GM12878 (cell line): ENCODE measurements at regions not wholly inside any gene's neighbourhood (a gene's known extent, or its start where the extent isn't known, plus 50 kb on each side); places are given as distances from the start of the nearest gene placed in this dataset.

ENCODE experiments used
- ATAC-seq: fragments of 200-7000 bp; cut with Tn5 transposase; 3 replicates; pipeline ENCODE4 v1.9.1; 2020; ENCODE audit warnings: mild to moderate bottlenecking, moderate library complexity
- BruUV-seq: library from RNA; stranded (reverse); fragments of 400-500 nt; replicated peaks from 2 replicates; lab custom pipeline; 2021; lab: Mats Ljungman, UMichigan
- CTCF ChIA-PET: fragments of 300-600 bp; sonication (Branson Sonifier 250); formaldehyde crosslinking; extraction: SDS; loops from one replicate; lab custom pipeline; 2021; ENCODE audit warnings: inconsistent platforms; lab: Yijun Ruan, JAX
- POLR2A ChIA-PET: fragments of 350-600 bp; formaldehyde crosslinking; extraction: SDS; loops from one replicate; lab custom pipeline; 2021; ENCODE audit warnings: inconsistent platforms; lab: Charles Lee
- RAD21 ChIA-PET: fragments of 300-600 bp; sonication (Branson Sonifier 250); formaldehyde crosslinking; loops from one replicate; lab custom pipeline; 2023; ENCODE audit warnings: antibody characterized with exemption; ENCODE audit not compliant: unreplicated experiment; lab: Charles Lee
- SMC1A ChIA-PET: fragments of 300-600 bp; sonication (Branson Sonifier 250); formaldehyde crosslinking; loops from one replicate; lab custom pipeline; 2023; ENCODE audit not compliant: unreplicated experiment, uncharacterized antibody; lab: Charles Lee
- DNase-seq: peaks from one replicate; pipeline ENCODE4 v3.0.0-alpha.2; 2011; ENCODE audit warnings: low read depth, low spot score
- FAIRE-seq: peaks from 3 replicates; lab custom pipeline; 2011; peaks lifted over from hg19 to GRCh38; lab: Jason Lieb, UNC
- H2AFZ ChIP-seq: 2 replicates; pipeline ENCODE4 v1.6.0; 2011; ENCODE audit warnings: low read depth, low read length, control low read depth; ENCODE audit not compliant: control insufficient read depth
- H3K27ac ChIP-seq: 2 replicates; pipeline ENCODE4 v1.5.1; 2011; ENCODE audit warnings: control low read depth; ENCODE audit not compliant: control insufficient read depth, insufficient read depth
- H3K27me3 ChIP-seq, 2 experiments: replicated peaks in 1 of 2; 2 replicates each; pipeline versions ENCODE4 v1.6.0 to v1.6.1; 2011; ENCODE audit warnings: low read length in 1 of 2; ENCODE audit not compliant: control insufficient read depth in 2 of 2, insufficient read depth in 2 of 2
- H3K36me3 ChIP-seq, 2 experiments: 2 replicates each; pipeline ENCODE4 v1.5.1; 2011; ENCODE audit warnings: low read length in 1 of 2; ENCODE audit not compliant: control insufficient read depth in 2 of 2, insufficient read depth in 2 of 2
- H3K4me1 ChIP-seq: 2 replicates; pipeline ENCODE4 v1.6.1; 2011; ENCODE audit warnings: mild to moderate bottlenecking, low read length, moderate library complexity, mixed read lengths; ENCODE audit not compliant: control insufficient read depth, insufficient read depth
- H3K4me2 ChIP-seq: 2 replicates; pipeline ENCODE4 v1.6.0; 2011; ENCODE audit warnings: control low read depth; ENCODE audit not compliant: control insufficient read depth, insufficient read depth
- H3K4me3 ChIP-seq: fragments of 200-600 bp; sonication (generic); 2 replicates; pipeline ENCODE4 v1.5.1; 2016
- H3K79me2 ChIP-seq: 2 replicates; pipeline ENCODE4 v1.6.0; 2011; ENCODE audit warnings: low read length; ENCODE audit not compliant: control insufficient read depth, insufficient read depth
- H3K9ac ChIP-seq: 2 replicates; pipeline ENCODE4 v1.8.0; 2011; ENCODE audit warnings: low read length, control low read depth, mixed read lengths; ENCODE audit not compliant: control insufficient read depth, insufficient read depth
- H3K9me3 ChIP-seq: replicated peaks from 3 replicates; pipeline ENCODE4 v1.5.1; 2011; ENCODE audit warnings: mild to moderate bottlenecking, low read length; ENCODE audit not compliant: control insufficient read depth, insufficient read depth
- H4K20me1 ChIP-seq: 2 replicates; pipeline ENCODE4 v1.6.0; 2011; ENCODE audit not compliant: control insufficient read depth, insufficient read depth
- CREB1 ChIP-seq: IDR thresholded peaks from 2 replicates; pipeline ENCODE4 v1.6.1; 2012; ENCODE audit warnings: low read depth, mild to moderate bottlenecking, inconsistent platforms
- CREM ChIP-seq: IDR thresholded peaks from 2 replicates; pipeline ENCODE4 v1.6.1; 2014; ENCODE audit warnings: antibody characterized with exemption, low read depth
- EP300 ChIP-seq, 2 experiments: fragments of 150-350 bp in 1 of 2; IDR thresholded peaks; 2 replicates each; pipeline ENCODE4 v1.6.1; 2011 to 2012; ENCODE audit warnings: low read depth in 2 of 2, low read length in 2 of 2, borderline replicate concordance in 1 of 2, improper control_type of control experiment in 1 of 2, inconsistent platforms in 1 of 2; ENCODE audit not compliant: control insufficient read depth in 1 of 2
- IKZF1 ChIP-seq: fragments of 450-650 bp; conservative IDR thresholded peaks from 2 replicates; pipeline ENCODE4 v1.6.1; 2017; ENCODE audit warnings: antibody characterized with exemption, mild to moderate bottlenecking
- KAT2A ChIP-seq: conservative IDR thresholded peaks from 2 replicates; pipeline ENCODE4 v1.6.1; 2011; ENCODE audit warnings: low read depth, low read length; ENCODE audit not compliant: control insufficient read depth
- MEF2A ChIP-seq: IDR thresholded peaks from 2 replicates; pipeline ENCODE4 v1.6.1; 2011; ENCODE audit warnings: low read depth, mild to moderate bottlenecking, low read length, moderate library complexity; ENCODE audit not compliant: insufficient read depth
- MTA2 ChIP-seq: fragments of 450-650 bp; IDR thresholded peaks from 2 replicates; pipeline ENCODE4 v1.6.1; 2016; ENCODE audit warnings: low read depth, mild to moderate bottlenecking, moderate library complexity
- MTA3 ChIP-seq: IDR thresholded peaks from 2 replicates; pipeline ENCODE4 v1.6.1; 2012; ENCODE audit warnings: low read length, inconsistent platforms, borderline replicate concordance
- MYC ChIP-seq: IDR thresholded peaks from 2 replicates; pipeline ENCODE4 v1.6.1; 2011; ENCODE audit warnings: mild to moderate bottlenecking, low read length, moderate library complexity, inconsistent platforms; ENCODE audit not compliant: insufficient read depth, insufficient replicate concordance, insufficient read length, severe bottlenecking
- NBN ChIP-seq: fragments of 450-650 bp; IDR thresholded peaks from 2 replicates; pipeline ENCODE4 v1.6.1; 2016
- POLR2AphosphoS2 ChIP-seq: IDR thresholded peaks from 2 replicates; pipeline ENCODE4 v1.6.1; 2011; ENCODE audit warnings: low read depth, mild to moderate bottlenecking, low read length, improper control_type of control experiment, moderate library complexity
- RUNX3 ChIP-seq: IDR thresholded peaks from 2 replicates; pipeline ENCODE4 v1.6.1; 2012; ENCODE audit warnings: low read length, inconsistent platforms
- SMARCA5 ChIP-seq: fragments of 450-650 bp; IDR thresholded peaks from 2 replicates; pipeline ENCODE4 v1.6.1; 2017; ENCODE audit warnings: mild to moderate bottlenecking
- SPI1 ChIP-seq: IDR thresholded peaks from 2 replicates; pipeline ENCODE4 v1.6.1; 2011; ENCODE audit warnings: low read depth, mild to moderate bottlenecking, low read length, moderate library complexity, borderline replicate concordance; ENCODE audit not compliant: insufficient read depth
- SUZ12 ChIP-seq: fragments of 200-600 bp; sonication (generic); IDR thresholded peaks from one replicate; pipeline ENCODE4 v1.6.1; 2018; ENCODE audit warnings: antibody characterized with exemption, mild to moderate bottlenecking; ENCODE audit not compliant: unreplicated experiment
- ZNF274 ChIP-seq: IDR thresholded peaks from one replicate; pipeline ENCODE4 v1.8.0; 2011; ENCODE audit not compliant: insufficient read length, insufficient read depth
- WGBS: methylation state at CpG from one replicate; pipeline ENCODE4 v1.1.6; 2016; ENCODE audit warnings: low lambda C conversion rate; ENCODE audit not compliant: insufficient replicate concordance, insufficient coverage; ENCODE audit errors: missing lambda C conversion rate; 5-methylcytosine and 5-hydroxymethylcytosine counted together
- in situ Hi-C: fragments of 300-500 bp; cut with MboI; formaldehyde crosslinking; loops from 9 replicates; pipeline ENCODE4 v1.14.3; 2018; ENCODE audit warnings: mixed read lengths
- intact Hi-C: fragments of 100-400 bp; cut with micrococcal nuclease; formaldehyde crosslinking; loops from one replicate; pipeline ENCODE4 v1.14.2; 2022; ENCODE audit not compliant: unreplicated experiment
- TF ChIP-seq, protein P1 (sequence below): fragments of 450-650 bp; IDR thresholded peaks from 2 replicates; pipeline ENCODE4 v1.6.1; 2018; ENCODE audit warnings: borderline replicate concordance, mild to moderate bottlenecking; ENCODE audit not compliant: partially characterized antibody
- TF ChIP-seq, protein P2 (sequence below): IDR thresholded peaks from 2 replicates; pipeline ENCODE4 v1.6.1; 2012; ENCODE audit warnings: low read depth, low read length, improper control_type of control experiment
- TF ChIP-seq, protein P3 (sequence below): fragments of 450-650 bp; IDR thresholded peaks from 2 replicates; pipeline ENCODE4 v1.6.1; 2017; ENCODE audit warnings: mild to moderate bottlenecking, moderate library complexity

GRCh38 chr9:14379280-14379679 is 65.3 kb upstream of the NFIB start:
- H3K9me3 ChIP-seq: no peaks in the 10 kb centered on the region
- DNase-seq (no peak), ATAC-seq (peak; percentile 72), FAIRE-seq (no peak)
- no peaks in the 10 kb centered on the region; a peak in 1 of 4 replicates for H3K27me3 ChIP-seq
- no peak overlapping the region for H2AFZ ChIP-seq
- POLR2A ChIA-PET: no interaction called here
- no peaks in the 10 kb centered on the region for H4K20me1 ChIP-seq
- intact Hi-C loops: no loop called here
- SMC1A ChIA-PET: interaction anchor here (0.9 to 1.0 kb wide), 2 partner anchors 10 to 48 kb away, joined by 3 read pairs; no protein-coding TSS in a partner anchor
- BruUV-seq: no TSS peak
- H3K4me3 ChIP-seq: no peak overlapping the region
- in situ Hi-C loops: no loop called here
- CTCF ChIA-PET: no interaction called here
- H3K9ac ChIP-seq: no peak overlapping the region
- no peak overlapping the region for H3K27ac ChIP-seq
- no peaks in the 10 kb centered on the region for H3K79me2 ChIP-seq
- H3K4me2 ChIP-seq: no peak overlapping the region
- no peaks in the 10 kb centered on the region for H3K4me1 ChIP-seq
- 1% methylated on average over 4 of the region's 4 CpGs for WGBS
- RAD21 ChIA-PET: interaction anchor here (2.4 kb wide), 1 partner anchor 25 kb away, joined by 6 read pairs; no protein-coding TSS in a partner anchor
- H3K36me3 ChIP-seq: no peaks in the 10 kb centered on the region
- TF ChIP-seq EP300 (IDR thresholded peaks at IDR 0.05; ENCODE audit: borderline replicate concordance in 1 of 2, control insufficient read depth in 1 of 2, low read depth in 2 of 2, low read length in 2 of 2) (no peak), SUZ12 (no peak), RUNX3 (peak; percentile 57), MTA2 (no peak), POLR2AphosphoS2 (no peak), CREM (no peak), IKZF1 (no peak), KAT2A (no peak), SMARCA5 (no peak), MYC (no peak), ZNF274 (no peak), MTA3 (no peak), CREB1 (peak; percentile 48), NBN (no peak), MEF2A (no peak), SPI1 (no peak)
- TF ChIP-seq, protein P1, sequence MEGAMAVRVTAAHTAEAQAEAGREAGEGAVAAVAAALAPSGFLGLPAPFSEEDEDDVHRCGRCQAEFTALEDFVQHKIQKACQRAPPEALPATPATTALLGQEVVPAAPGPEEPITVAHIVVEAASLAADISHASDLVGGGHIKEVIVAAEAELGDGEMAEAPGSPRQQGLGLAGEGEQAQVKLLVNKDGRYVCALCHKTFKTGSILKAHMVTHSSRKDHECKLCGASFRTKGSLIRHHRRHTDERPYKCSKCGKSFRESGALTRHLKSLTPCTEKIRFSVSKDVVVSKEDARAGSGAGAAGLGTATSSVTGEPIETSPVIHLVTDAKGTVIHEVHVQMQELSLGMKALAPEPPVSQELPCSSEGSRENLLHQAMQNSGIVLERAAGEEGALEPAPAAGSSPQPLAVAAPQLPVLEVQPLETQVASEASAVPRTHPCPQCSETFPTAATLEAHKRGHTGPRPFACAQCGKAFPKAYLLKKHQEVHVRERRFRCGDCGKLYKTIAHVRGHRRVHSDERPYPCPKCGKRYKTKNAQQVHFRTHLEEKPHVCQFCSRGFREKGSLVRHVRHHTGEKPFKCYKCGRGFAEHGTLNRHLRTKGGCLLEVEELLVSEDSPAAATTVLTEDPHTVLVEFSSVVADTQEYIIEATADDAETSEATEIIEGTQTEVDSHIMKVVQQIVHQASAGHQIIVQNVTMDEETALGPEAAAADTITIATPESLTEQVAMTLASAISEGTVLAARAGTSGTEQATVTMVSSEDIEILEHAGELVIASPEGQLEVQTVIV: no peak
- TF ChIP-seq, protein P2, sequence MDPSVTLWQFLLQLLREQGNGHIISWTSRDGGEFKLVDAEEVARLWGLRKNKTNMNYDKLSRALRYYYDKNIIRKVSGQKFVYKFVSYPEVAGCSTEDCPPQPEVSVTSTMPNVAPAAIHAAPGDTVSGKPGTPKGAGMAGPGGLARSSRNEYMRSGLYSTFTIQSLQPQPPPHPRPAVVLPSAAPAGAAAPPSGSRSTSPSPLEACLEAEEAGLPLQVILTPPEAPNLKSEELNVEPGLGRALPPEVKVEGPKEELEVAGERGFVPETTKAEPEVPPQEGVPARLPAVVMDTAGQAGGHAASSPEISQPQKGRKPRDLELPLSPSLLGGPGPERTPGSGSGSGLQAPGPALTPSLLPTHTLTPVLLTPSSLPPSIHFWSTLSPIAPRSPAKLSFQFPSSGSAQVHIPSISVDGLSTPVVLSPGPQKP: no peak
- TF ChIP-seq, protein P3, sequence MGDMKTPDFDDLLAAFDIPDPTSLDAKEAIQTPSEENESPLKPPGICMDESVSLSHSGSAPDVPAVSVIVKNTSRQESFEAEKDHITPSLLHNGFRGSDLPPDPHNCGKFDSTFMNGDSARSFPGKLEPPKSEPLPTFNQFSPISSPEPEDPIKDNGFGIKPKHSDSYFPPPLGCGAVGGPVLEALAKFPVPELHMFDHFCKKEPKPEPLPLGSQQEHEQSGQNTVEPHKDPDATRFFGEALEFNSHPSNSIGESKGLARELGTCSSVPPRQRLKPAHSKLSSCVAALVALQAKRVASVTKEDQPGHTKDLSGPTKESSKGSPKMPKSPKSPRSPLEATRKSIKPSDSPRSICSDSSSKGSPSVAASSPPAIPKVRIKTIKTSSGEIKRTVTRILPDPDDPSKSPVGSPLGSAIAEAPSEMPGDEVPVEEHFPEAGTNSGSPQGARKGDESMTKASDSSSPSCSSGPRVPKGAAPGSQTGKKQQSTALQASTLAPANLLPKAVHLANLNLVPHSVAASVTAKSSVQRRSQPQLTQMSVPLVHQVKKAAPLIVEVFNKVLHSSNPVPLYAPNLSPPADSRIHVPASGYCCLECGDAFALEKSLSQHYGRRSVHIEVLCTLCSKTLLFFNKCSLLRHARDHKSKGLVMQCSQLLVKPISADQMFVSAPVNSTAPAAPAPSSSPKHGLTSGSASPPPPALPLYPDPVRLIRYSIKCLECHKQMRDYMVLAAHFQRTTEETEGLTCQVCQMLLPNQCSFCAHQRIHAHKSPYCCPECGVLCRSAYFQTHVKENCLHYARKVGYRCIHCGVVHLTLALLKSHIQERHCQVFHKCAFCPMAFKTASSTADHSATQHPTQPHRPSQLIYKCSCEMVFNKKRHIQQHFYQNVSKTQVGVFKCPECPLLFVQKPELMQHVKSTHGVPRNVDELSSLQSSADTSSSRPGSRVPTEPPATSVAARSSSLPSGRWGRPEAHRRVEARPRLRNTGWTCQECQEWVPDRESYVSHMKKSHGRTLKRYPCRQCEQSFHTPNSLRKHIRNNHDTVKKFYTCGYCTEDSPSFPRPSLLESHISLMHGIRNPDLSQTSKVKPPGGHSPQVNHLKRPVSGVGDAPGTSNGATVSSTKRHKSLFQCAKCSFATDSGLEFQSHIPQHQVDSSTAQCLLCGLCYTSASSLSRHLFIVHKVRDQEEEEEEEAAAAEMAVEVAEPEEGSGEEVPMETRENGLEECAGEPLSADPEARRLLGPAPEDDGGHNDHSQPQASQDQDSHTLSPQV: no peak
